ENCODE measurements at regions not wholly inside any gene's neighbourhood (a gene's known extent, or its start where the extent isn't known, plus 50 kb on each side); places are given as distances from the start of the nearest gene placed in this dataset. TPM values are rescaled to one million over a fixed set of nuclear protein-coding genes. Genes with fewer than 3 reads are reported as not detected.
A peak's percentile ranks its signal among the peaks of the same experiment; 100 is the strongest.
"Not testable (repeated sequence)": the region's sequence is repeated elsewhere in the genome, so short reads cannot be mapped to it uniquely, and the experiment has no call there.

DNA sequence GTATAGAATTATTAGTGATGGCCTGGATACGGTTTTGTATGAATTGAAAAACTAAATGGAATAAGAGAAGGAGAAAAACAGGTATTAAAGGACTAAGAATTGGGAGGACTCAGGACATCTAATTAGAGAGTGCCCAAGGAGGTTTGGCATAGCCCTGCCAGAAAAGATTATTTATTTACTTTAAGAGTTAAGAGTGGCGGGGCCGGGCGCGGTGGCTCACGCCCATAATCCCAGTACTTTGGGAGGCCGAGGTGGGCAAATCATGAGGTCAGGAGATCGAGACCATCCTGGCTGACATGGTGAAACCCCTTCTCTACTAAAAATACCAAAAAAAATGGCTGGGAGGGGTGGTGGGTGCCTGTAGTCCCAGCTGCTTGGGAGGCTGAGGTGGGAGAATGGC lies 115.2 kb upstream of the KCNJ3 start:
- not testable (repeated sequence) for DNase-seq

DNA sequence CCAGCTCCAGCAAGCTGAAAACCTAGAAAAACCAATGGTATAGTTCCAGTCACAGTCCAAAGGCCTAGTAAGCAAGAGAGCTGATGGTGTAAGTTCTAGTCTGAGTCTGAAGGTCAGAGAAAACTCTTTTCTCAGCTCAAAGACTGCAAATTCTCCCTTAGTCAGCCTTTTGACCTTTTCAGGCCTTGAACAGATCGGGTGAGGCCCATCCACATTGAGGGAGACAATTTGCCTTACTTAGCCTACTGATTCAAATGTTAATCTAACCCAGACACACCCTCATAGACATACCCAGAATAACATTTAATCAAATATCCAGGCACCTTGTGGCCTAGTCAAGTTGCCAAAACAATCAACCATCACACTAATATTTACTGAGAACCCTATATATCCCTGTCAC lies 110.8 kb upstream of the KCNJ3 start:
- DNase-seq: no peak

DNA sequence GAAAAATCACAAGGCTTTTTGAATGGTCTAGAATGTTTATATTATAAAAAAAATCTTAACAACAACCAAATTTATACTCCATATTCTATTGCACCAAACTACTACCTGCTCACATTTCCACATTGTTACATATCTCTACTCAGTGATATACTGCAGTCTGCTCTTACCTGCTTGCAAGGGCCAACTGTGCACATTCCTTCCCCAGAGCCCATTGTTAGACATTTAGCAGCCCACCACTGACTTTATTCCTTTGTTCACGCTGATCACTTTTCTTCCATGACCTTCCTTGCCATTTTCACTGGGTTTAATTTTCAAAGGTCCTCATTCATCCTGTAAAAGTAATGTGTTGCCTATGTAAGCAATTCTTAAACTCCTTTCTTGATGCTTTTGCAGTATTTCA lies 109.7 kb upstream of the KCNJ3 start:
- DNase-seq: no peak

DNA sequence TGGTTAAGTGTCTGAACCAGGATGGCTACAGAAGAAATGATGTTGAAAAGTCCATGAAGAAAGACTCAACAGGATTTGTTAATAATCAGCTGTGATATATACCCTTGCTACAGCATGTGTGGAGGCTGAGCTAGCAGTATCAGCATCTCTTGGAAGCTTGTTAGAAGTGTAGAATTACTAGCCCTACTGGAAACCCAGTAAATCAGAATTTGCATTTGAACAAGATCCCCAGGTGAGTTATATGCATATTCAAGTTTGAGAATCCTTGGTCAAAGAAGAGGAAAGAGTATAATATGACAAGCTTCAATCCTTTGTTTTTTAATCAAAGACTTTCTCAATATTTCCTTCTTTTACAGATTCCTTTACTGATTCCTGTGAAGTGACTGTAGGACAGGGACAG lies 109.0 kb upstream of the KCNJ3 start:
- DNase-seq: no peak

- no peak for DNase-seq
Observed at GRCh38 chr2:154591294-154591820, 107.1 kb upstream of the KCNJ3 start.

GRCh38 chr2:154599189-154599588 lies 99.3 kb upstream of the KCNJ3 start:
- no peak for DNase-seq

GRCh38 chr2:154600927-154601494 lies 97.5 kb upstream of the KCNJ3 start:
- DNase-seq: no peak

- no peak for DNase-seq
Observed at GRCh38 chr2:154603682-154604081, 94.8 kb upstream of the KCNJ3 start.

DNA sequence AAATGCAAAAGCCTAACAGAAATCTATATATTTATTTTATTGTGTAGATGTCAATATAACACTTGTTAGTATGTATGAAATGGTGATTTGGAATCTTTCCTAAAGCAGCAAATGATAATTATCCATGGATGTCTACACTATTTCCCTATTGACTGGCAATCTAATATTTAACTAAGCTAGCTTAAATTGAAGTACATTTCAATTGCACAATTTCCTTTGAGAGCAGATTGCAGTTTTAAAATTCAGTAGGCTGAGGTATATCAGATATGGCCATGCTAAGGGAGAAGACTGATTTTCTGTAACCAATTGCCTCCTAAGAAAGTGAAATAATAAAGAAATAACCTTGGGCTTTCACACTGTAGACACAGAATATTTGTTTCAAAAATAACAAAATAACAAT lies 90.1 kb upstream of the KCNJ3 start:
- DNase-seq: no peak

DNA sequence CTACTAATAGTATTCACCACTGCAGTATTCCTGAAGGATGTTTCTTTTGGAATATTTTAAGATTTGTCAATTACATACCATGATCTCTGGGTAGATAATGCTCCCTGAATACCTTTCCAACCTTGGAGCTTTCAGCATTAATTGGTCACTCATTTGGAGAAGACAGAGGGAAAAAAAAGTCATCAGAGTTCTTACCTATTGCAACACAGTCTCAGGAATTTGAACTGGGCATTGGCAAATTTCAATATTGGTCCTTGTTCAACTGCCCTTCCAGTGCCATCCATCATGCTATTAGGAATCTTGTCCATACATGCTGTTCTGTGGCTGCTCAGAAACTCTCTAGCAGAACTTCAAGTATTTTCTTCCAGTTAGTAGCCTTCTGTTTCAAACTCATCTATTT lies 83.6 kb upstream of the KCNJ3 start:
- DNase-seq: no peak

- DNase-seq: no peak
Observed at GRCh38 chr2:154616659-154617058, 81.8 kb upstream of the KCNJ3 start.

DNA sequence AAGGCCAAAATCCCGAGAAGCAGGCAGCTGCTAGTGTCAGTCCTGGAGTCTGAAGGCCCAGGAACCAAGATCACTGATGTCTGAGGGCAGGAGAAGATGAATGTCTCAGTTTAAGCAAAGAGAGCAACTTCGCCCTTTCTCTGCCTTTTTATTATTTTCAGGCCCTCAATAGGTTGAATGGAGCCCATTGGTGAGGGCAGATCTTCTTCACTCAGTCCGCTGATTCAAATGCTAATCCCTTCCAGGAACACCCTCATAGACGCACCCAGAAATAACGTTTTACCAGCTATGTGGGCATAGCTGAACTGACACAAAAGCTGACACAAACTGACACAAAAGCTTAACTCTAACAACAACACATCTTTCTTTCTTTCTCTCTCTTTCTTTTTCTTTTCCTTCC lies 78.0 kb upstream of the KCNJ3 start:
- DNase-seq: no peak

GRCh38 chr2:154623819-154624218 lies 74.7 kb upstream of the KCNJ3 start:
- peak; percentile 21 for DNase-seq

GRCh38 chr2:154637456-154637855 lies 61.0 kb upstream of the KCNJ3 start:
- DNase-seq: no peak

GRCh38 chr2:154638783-154639182 lies 59.7 kb upstream of the KCNJ3 start:
- DNase-seq: no peak

GRCh38 chr2:154640000-154640399 lies 58.5 kb upstream of the KCNJ3 start:
- DNase-seq: no peak

Small RNA genes in the stretch of these regions (small RNA-seq; reads per million reads assigned to genes)
- gene RNA5SP107 (ENCODE audit: low replicate concordance): not detected

Measured in skin of body (tissue), 2 donors.